WTC11 (cell line): ENCODE measurements at regions not wholly inside any gene's neighbourhood (a gene's known extent, or its start where the extent isn't known, plus 50 kb on each side); places are given as distances from the start of the nearest gene placed in this dataset.

Source experiments
- ATAC-seq: fragments of 200-7000 bp; cut with Tn5 transposase; 2 replicates; pipeline ENCODE4 v1.10.0; 2021; ENCODE audit warnings: mild to moderate bottlenecking, moderate library complexity
- CTCF ChIA-PET: fragments of 300-600 bp; sonication (Branson Sonifier 250); formaldehyde crosslinking; loops from one replicate; lab custom pipeline; 2021; ENCODE audit warnings: antibody characterized with exemption; lab: Charles Lee
- POLR2A ChIA-PET: fragments of 350-600 bp; sonication (Branson Sonifier 250); formaldehyde crosslinking; loops from one replicate; lab custom pipeline; 2021; ENCODE audit warnings: antibody characterized with exemption; lab: Charles Lee
- DNase-seq: peaks from one replicate; pipeline ENCODE4 v3.0.0; 2021; ENCODE audit warnings: low spot score
- H3K27ac Mint-ChIP-seq: 2 replicates; pipeline ENCODE4 v1.8.0; 2021; ENCODE audit warnings: mixed read lengths
- H3K27me3 Mint-ChIP-seq: 2 replicates; pipeline ENCODE4 v1.8.0; 2021; ENCODE audit warnings: low read depth, mild to moderate bottlenecking, moderate library complexity, mixed read lengths
- H3K36me3 Mint-ChIP-seq: 2 replicates; pipeline ENCODE4 v1.8.0; 2021; ENCODE audit warnings: mixed read lengths
- H3K4me1 Mint-ChIP-seq: 2 replicates; pipeline ENCODE4 v1.8.0; 2022; ENCODE audit warnings: mixed read lengths
- H3K4me3 Mint-ChIP-seq: 2 replicates; pipeline ENCODE4 v1.8.0; 2021; ENCODE audit warnings: mild to moderate bottlenecking, moderate library complexity, mixed read lengths
- H3K9me3 Mint-ChIP-seq: 2 replicates; pipeline ENCODE4 v1.8.0; 2021; ENCODE audit warnings: mixed read lengths
- ARID4B ChIP-seq: sonication (generic); formaldehyde crosslinking; IDR thresholded peaks from 2 replicates; pipeline ENCODE4 v1.8.0; 2023; ENCODE audit warnings: missing genetic modification reagents, mild to moderate bottlenecking, borderline replicate concordance
- ATF2 ChIP-seq: sonication (generic); formaldehyde crosslinking; IDR thresholded peaks from 2 replicates; pipeline ENCODE4 v1.8.1; 2022; ENCODE audit warnings: low read depth, missing genetic modification reagents, borderline replicate concordance
- ATF3 ChIP-seq: sonication (generic); formaldehyde crosslinking; conservative IDR thresholded peaks from 2 replicates; pipeline ENCODE4 v1.8.1; 2022; ENCODE audit warnings: mild to moderate bottlenecking, missing genetic modification reagents
- ATF6 ChIP-seq: sonication (generic); formaldehyde crosslinking; IDR thresholded peaks from 2 replicates; pipeline ENCODE4 v1.8.1; 2023; ENCODE audit warnings: mild to moderate bottlenecking, missing genetic modification reagents
- ERG ChIP-seq: fragments of 250-450 bp; sonication (Bioruptor Pico); IDR thresholded peaks from 2 replicates; pipeline ENCODE4 v1.8.0; 2021; ENCODE audit warnings: mild to moderate bottlenecking
- FOXP4 ChIP-seq: sonication (generic); formaldehyde crosslinking; IDR thresholded peaks from 2 replicates; pipeline ENCODE4 v1.8.0; 2022; ENCODE audit warnings: mild to moderate bottlenecking, missing genetic modification reagents
- OVOL2 ChIP-seq: fragments of 250-450 bp; sonication (Bioruptor Pico); IDR thresholded peaks from 2 replicates; pipeline ENCODE4 v1.9.0; 2021; ENCODE audit warnings: mild to moderate bottlenecking, borderline replicate concordance
- PRRX2 ChIP-seq: fragments of 250-450 bp; sonication (Bioruptor Pico); IDR thresholded peaks from 2 replicates; pipeline ENCODE4 v1.8.0; 2021; ENCODE audit warnings: mild to moderate bottlenecking
- RELA ChIP-seq: sonication (generic); formaldehyde crosslinking; IDR thresholded peaks from 2 replicates; pipeline ENCODE4 v1.8.1; 2022; ENCODE audit warnings: missing genetic modification reagents, mild to moderate bottlenecking, borderline replicate concordance
- SMAD4 ChIP-seq: sonication (generic); formaldehyde crosslinking; IDR thresholded peaks from 2 replicates; pipeline ENCODE4 v1.8.0; 2022; ENCODE audit warnings: mild to moderate bottlenecking, missing genetic modification reagents
- TEAD4 ChIP-seq: sonication (generic); formaldehyde crosslinking; IDR thresholded peaks from 2 replicates; pipeline ENCODE4 v1.8.0; 2022; ENCODE audit warnings: mild to moderate bottlenecking, missing genetic modification reagents
- ZBTB21 ChIP-seq: sonication (generic); formaldehyde crosslinking; IDR thresholded peaks from 2 replicates; pipeline ENCODE4 v1.8.1; 2023; ENCODE audit warnings: mild to moderate bottlenecking, missing genetic modification reagents, borderline replicate concordance
- ZBTB43 ChIP-seq: sonication (generic); formaldehyde crosslinking; IDR thresholded peaks from 2 replicates; pipeline ENCODE4 v1.8.1; 2023; ENCODE audit warnings: mild to moderate bottlenecking, missing genetic modification reagents
- ZMAT4 ChIP-seq: fragments of 250-450 bp; sonication (Bioruptor Pico); IDR thresholded peaks from 2 replicates; pipeline ENCODE4 v1.9.0; 2021; ENCODE audit warnings: mild to moderate bottlenecking
- ZNF219 ChIP-seq: sonication (generic); formaldehyde crosslinking; IDR thresholded peaks from 2 replicates; pipeline ENCODE4 v1.8.0; 2023; ENCODE audit warnings: missing genetic modification reagents, mild to moderate bottlenecking, borderline replicate concordance
- ZNF425 ChIP-seq: fragments of 250-450 bp; sonication (Bioruptor Pico); conservative IDR thresholded peaks from 2 replicates; pipeline ENCODE4 v1.9.0; 2021; ENCODE audit warnings: mild to moderate bottlenecking
- ZSCAN18 ChIP-seq: fragments of 250-450 bp; sonication (Bioruptor Pico); IDR thresholded peaks from 2 replicates; pipeline ENCODE4 v2.1.2; 2022; ENCODE audit warnings: mild to moderate bottlenecking, moderate library complexity

GRCh38 chr16:24418733-24419132 is 120.6 kb upstream of the RBBP6 start:
- H3K36me3 Mint-ChIP-seq, result peaks cover 8% of the 10 kb centered on the region
- no peak overlapping the region for H3K4me3 Mint-ChIP-seq
- no peaks in the 10 kb centered on the region for H3K27me3 Mint-ChIP-seq
- no peak for ATAC-seq
- DNase-seq, result no peak
- H3K9me3 Mint-ChIP-seq, result peaks cover 22% of the 10 kb centered on the region
- no peak overlapping the region for H3K27ac Mint-ChIP-seq
- TF ChIP-seq ZSCAN18, result no peak
- no peak for TF ChIP-seq RELA (CRISPR knock-in tag)
- no peak for TF ChIP-seq ZNF219 (CRISPR knock-in tag)
- no peak for TF ChIP-seq OVOL2 (CRISPR knock-in tag)
- no peak for TF ChIP-seq ERG (CRISPR knock-in tag)
- TF ChIP-seq ZMAT4, result no peak
- TF ChIP-seq ATF2 (CRISPR knock-in tag), result no peak
- H3K4me1 Mint-ChIP-seq, result peaks cover 24% of the 10 kb centered on the region
- ChIA-PET CTCF (no interaction called here), POLR2A (no interaction called here)

GRCh38 chr16:24423312-24423711 is 116.1 kb upstream of the RBBP6 start:
- H3K27ac Mint-ChIP-seq, result no peak overlapping the region
- ATAC-seq (no peak), DNase-seq (no peak)
- no peaks in the 10 kb centered on the region; the same call in 1 of the 2 replicates for H3K36me3 Mint-ChIP-seq
- H3K4me1 Mint-ChIP-seq, result peaks cover 25% of the 10 kb centered on the region
- H3K9me3 Mint-ChIP-seq, result peaks cover 16% of the 10 kb centered on the region
- H3K27me3 Mint-ChIP-seq, result no peaks in the 10 kb centered on the region
- H3K4me3 Mint-ChIP-seq, result no peak overlapping the region
- CTCF ChIA-PET, result interaction anchor here (1.2 kb wide), 2 partner anchors 76 to 378 kb away, joined by 3 to 4 read pairs; no protein-coding TSS in a partner anchor
- POLR2A ChIA-PET, result no interaction called here
- TF ChIP-seq ARID4B (no peak), SMAD4 (CRISPR knock-in tag) (no peak), ZNF425 (CRISPR knock-in tag) (no peak), PRRX2 (no peak), ATF6 (CRISPR knock-in tag) (no peak), ATF3 (CRISPR knock-in tag) (no peak), ZBTB21 (no peak), TEAD4 (CRISPR knock-in tag) (no peak), OVOL2 (CRISPR knock-in tag) (no peak), FOXP4 (CRISPR knock-in tag) (no peak), ZBTB43 (CRISPR knock-in tag) (no peak)
